Loucy (cell line): ENCODE measurements at regions not wholly inside any gene's neighbourhood (a gene's known extent, or its start where the extent isn't known, plus 50 kb on each side); places are given as distances from the start of the nearest gene placed in this dataset.

ENCODE experiments used
- H2AFZ ChIP-seq: fragments of 200-600 bp; sonication (generic); 2 replicates; pipeline ENCODE4 v1.6.0; 2016; ENCODE audit warnings: antibody characterized with exemption, mild to moderate bottlenecking, low read length, moderate library complexity
- H3F3A ChIP-seq: fragments of 200-600 bp; 2 replicates; pipeline ENCODE4 v1.6.0; 2016; ENCODE audit warnings: antibody characterized with exemption, low read depth, mild to moderate bottlenecking
- H3K27me3 ChIP-seq: fragments of 200-600 bp; sonication (generic); 2 replicates; pipeline ENCODE4 v1.6.1; 2014; ENCODE audit warnings: low read length, mild to moderate bottlenecking; ENCODE audit not compliant: insufficient read depth, poor library complexity, severe bottlenecking
- H3K36me3 ChIP-seq: fragments of 200-600 bp; sonication (generic); 2 replicates; pipeline ENCODE4 v1.6.1; 2016; ENCODE audit warnings: low read length; ENCODE audit not compliant: insufficient read depth
- H3K4me1 ChIP-seq: fragments of 200-600 bp; sonication (generic); 2 replicates; pipeline ENCODE4 v1.5.1; 2014; ENCODE audit warnings: low read length, mild to moderate bottlenecking; ENCODE audit not compliant: insufficient read depth, poor library complexity, severe bottlenecking
- H3K4me2 ChIP-seq: fragments of 200-600 bp; sonication (generic); 2 replicates; pipeline ENCODE4 v1.6.0; 2014; ENCODE audit warnings: antibody characterized with exemption, low read length, low read depth, mild to moderate bottlenecking; ENCODE audit not compliant: poor library complexity, severe bottlenecking
- H3K4me3 ChIP-seq: fragments of 200-600 bp; sonication (generic); 2 replicates; pipeline ENCODE4 v1.5.1; 2014; ENCODE audit warnings: low read length, mild to moderate bottlenecking, mixed read lengths; ENCODE audit not compliant: poor library complexity, severe bottlenecking
- H3K79me2 ChIP-seq: fragments of 200-600 bp; sonication (generic); 2 replicates; pipeline ENCODE4 v1.6.1; 2014; ENCODE audit warnings: low read length; ENCODE audit not compliant: insufficient read depth
- H3K9ac ChIP-seq: fragments of 200-600 bp; sonication (generic); 2 replicates; pipeline ENCODE4 v1.6.0; 2014; ENCODE audit warnings: mild to moderate bottlenecking, low read depth, low read length, moderate library complexity; ENCODE audit not compliant: poor library complexity, severe bottlenecking
- H3K9me2 ChIP-seq: fragments of 200-600 bp; sonication (generic); replicated peaks from 2 replicates; pipeline ENCODE4 v1.6.1; 2016; ENCODE audit warnings: low read depth, low read length, mixed read lengths
- H3K9me3 ChIP-seq: fragments of 200-600 bp; sonication (generic); 2 replicates; pipeline ENCODE4 v1.6.1; 2014; ENCODE audit warnings: mild to moderate bottlenecking, antibody characterized with exemption, low read length, low read depth; ENCODE audit not compliant: insufficient read depth
- H4K20me1 ChIP-seq: fragments of 200-600 bp; sonication (generic); 2 replicates; pipeline ENCODE4 v1.6.0; 2014; ENCODE audit warnings: antibody characterized with exemption, low read length, mild to moderate bottlenecking; ENCODE audit not compliant: insufficient read depth, poor library complexity, severe bottlenecking
- CTCF ChIP-seq: fragments of 200-600 bp; sonication (generic); conservative IDR thresholded peaks from 2 replicates; pipeline ENCODE4 v1.5.1; 2014; ENCODE audit warnings: mild to moderate bottlenecking, antibody characterized with exemption, low read length
- EZH2phosphoT487 ChIP-seq: fragments of 200-600 bp; IDR thresholded peaks from 2 replicates; pipeline ENCODE4 v1.6.1; 2018; ENCODE audit warnings: antibody characterized with exemption, mild to moderate bottlenecking, moderate library complexity, borderline replicate concordance

- Histone ChIP-seq H3K9ac (no peak overlapping the region), H3K79me2 (no peaks in the 10 kb centered on the region), H3K9me3 (no peaks in the 10 kb centered on the region), H3K36me3 (no peaks in the 10 kb centered on the region), H3K4me2 (no peak overlapping the region), H3K4me3 (no peak overlapping the region), H4K20me1 (no peaks in the 10 kb centered on the region), H2AFZ (no peak overlapping the region), H3K9me2 (no peaks in the 10 kb centered on the region), H3K27me3 (no peaks in the 10 kb centered on the region), H3F3A (no peaks in the 10 kb centered on the region), H3K4me1 (peaks cover 7% of the 10 kb centered on the region)
- no peak for TF ChIP-seq CTCF
- TF ChIP-seq EZH2phosphoT487, result no peak
These were observed 52.2 kb upstream of the FAT1 start for GRCh38 chr4:186775902-186776301.

- no peak for TF ChIP-seq EZH2phosphoT487
- peak; percentile 21; the same call in 1 of the 2 replicates for TF ChIP-seq CTCF
- Histone ChIP-seq H3K4me1 (peaks cover 13% of the 10 kb centered on the region), H4K20me1 (no peaks in the 10 kb centered on the region), H3K4me2 (no peak overlapping the region), H3K4me3 (no peak overlapping the region), H3K36me3 (no peaks in the 10 kb centered on the region), H3F3A (no peaks in the 10 kb centered on the region), H2AFZ (peak overlapping the region; percentile 42), H3K27me3 (no peaks in the 10 kb centered on the region), H3K9ac (no peak overlapping the region), H3K9me3 (no peaks in the 10 kb centered on the region), H3K9me2 (no peaks in the 10 kb centered on the region), H3K79me2 (no peaks in the 10 kb centered on the region)
These were observed 54.5 kb upstream of the FAT1 start for GRCh38 chr4:186778134-186778533.

GRCh38 chr4:186780291-186781031, 56.8 kb upstream of the FAT1 start:
- Histone ChIP-seq H3K9me2 (no peaks in the 10 kb centered on the region), H4K20me1 (no peaks in the 10 kb centered on the region), H3F3A (no peaks in the 10 kb centered on the region), H3K4me1 (peaks cover 13% of the 10 kb centered on the region), H3K4me3 (no peak overlapping the region), H3K4me2 (no peak overlapping the region), H3K36me3 (no peaks in the 10 kb centered on the region), H3K27me3 (no peaks in the 10 kb centered on the region), H3K9ac (no peak overlapping the region), H3K9me3 (no peaks in the 10 kb centered on the region), H3K79me2 (no peaks in the 10 kb centered on the region), H2AFZ (no peak overlapping the region)
- TF ChIP-seq CTCF (no peak), EZH2phosphoT487 (no peak)
